GM23248 (cell line): ENCODE measurements at regions not wholly inside any gene's neighbourhood (a gene's known extent, or its start where the extent isn't known, plus 50 kb on each side); places are given as distances from the start of the nearest gene placed in this dataset.

Experiments
- DNase-seq: peaks from one replicate; pipeline ENCODE4 v3.0.0-alpha.2; 2015
- H2AFZ ChIP-seq: fragments of 200-600 bp; sonication (generic); 2 replicates; pipeline ENCODE4 v1.6.1; 2016; ENCODE audit warnings: antibody characterized with exemption
- H3F3A ChIP-seq: fragments of 200-600 bp; sonication (generic); 2 replicates; pipeline ENCODE4 v1.6.1; 2016; ENCODE audit warnings: mild to moderate bottlenecking, antibody characterized with exemption, mixed run types; ENCODE audit not compliant: insufficient read depth
- H3K27ac ChIP-seq: fragments of 200-600 bp; sonication (generic); 2 replicates; pipeline ENCODE4 v1.5.1; 2016; ENCODE audit warnings: mild to moderate bottlenecking
- H3K27me3 ChIP-seq: fragments of 200-600 bp; sonication (generic); replicated peaks from 2 replicates; pipeline ENCODE4 v1.6.1; 2016; ENCODE audit warnings: mild to moderate bottlenecking; ENCODE audit not compliant: insufficient read depth
- H3K36me3 ChIP-seq: fragments of 200-600 bp; sonication (generic); 2 replicates; pipeline ENCODE4 v1.6.1; 2016; ENCODE audit warnings: low read depth, mild to moderate bottlenecking
- H3K4me1 ChIP-seq: fragments of 200-600 bp; sonication (generic); 2 replicates; pipeline ENCODE4 v1.6.1; 2016; ENCODE audit warnings: mild to moderate bottlenecking; ENCODE audit not compliant: insufficient read depth
- H3K4me2 ChIP-seq: fragments of 200-600 bp; sonication (generic); one replicate; pipeline ENCODE4 v1.6.1; 2016; ENCODE audit warnings: mild to moderate bottlenecking; ENCODE audit not compliant: unreplicated experiment
- H3K4me3 ChIP-seq: fragments of 200-600 bp; sonication (generic); 2 replicates; pipeline ENCODE4 v1.5.1; 2016; ENCODE audit warnings: mild to moderate bottlenecking
- H3K79me2 ChIP-seq: fragments of 200-600 bp; sonication (generic); 2 replicates; pipeline ENCODE4 v1.6.1; 2016; ENCODE audit warnings: mild to moderate bottlenecking; ENCODE audit not compliant: insufficient read depth
- H3K9ac ChIP-seq: fragments of 200-600 bp; sonication (generic); 2 replicates; pipeline ENCODE4 v1.6.1; 2016; ENCODE audit warnings: mild to moderate bottlenecking
- H3K9me2 ChIP-seq: fragments of 200-600 bp; sonication (generic); 2 replicates; pipeline ENCODE4 v1.6.1; 2016; ENCODE audit warnings: mixed run types, mild to moderate bottlenecking, moderate library complexity; ENCODE audit not compliant: insufficient read depth
- H3K9me3 ChIP-seq: fragments of 200-600 bp; sonication (generic); one replicate; pipeline ENCODE4 v1.6.1; 2017; ENCODE audit warnings: low read depth
- H4K20me1 ChIP-seq: fragments of 200-600 bp; sonication (generic); 2 replicates; pipeline ENCODE4 v1.6.0; 2016; ENCODE audit not compliant: insufficient read depth
- EZH2 ChIP-seq: fragments of 200-600 bp; sonication (generic); IDR thresholded peaks from 2 replicates; pipeline ENCODE4 v1.6.1; 2018; ENCODE audit warnings: antibody characterized with exemption, mild to moderate bottlenecking; ENCODE audit not compliant: insufficient read depth, poor library complexity, severe bottlenecking
- EZH2phosphoT487 ChIP-seq: fragments of 200-600 bp; sonication (generic); IDR thresholded peaks from 2 replicates; pipeline ENCODE4 v1.6.1; 2018; ENCODE audit warnings: antibody characterized with exemption, moderate library complexity, mild to moderate bottlenecking, low read depth; ENCODE audit not compliant: insufficient read depth
- WGBS, 2 experiments: methylation state at CpG; one replicate each; pipeline ENCODE4 v1.1.6; 2015 to 2017; ENCODE audit warnings: low lambda C conversion rate in 2 of 2, low coverage in 1 of 2; ENCODE audit errors: missing lambda C conversion rate in 2 of 2; 5-methylcytosine and 5-hydroxymethylcytosine counted together
- in situ Hi-C: fragments of 300-500 bp; cut with MboI; formaldehyde crosslinking; loops from 2 replicates; pipeline ENCODE4 v1.15.0; 2020

GRCh38 chr1:232194424-232194823, 435.5 kb downstream of the SIPA1L2 start:
- no peaks in the 10 kb centered on the region for H3K27me3 ChIP-seq
- no peak overlapping the region for H3K4me3 ChIP-seq
- no peaks in the 10 kb centered on the region for H3K79me2 ChIP-seq
- H3F3A ChIP-seq = no peaks in the 10 kb centered on the region
- no peaks in the 10 kb centered on the region for H3K9me3 ChIP-seq
- no peaks in the 10 kb centered on the region for H3K9me2 ChIP-seq
- in situ Hi-C loops = no loop called here
- no peak overlapping the region for H3K9ac ChIP-seq
- no peaks in the 10 kb centered on the region for H4K20me1 ChIP-seq
- H3K27ac ChIP-seq = no peak overlapping the region
- no peak overlapping the region for H3K4me2 ChIP-seq
- H2AFZ ChIP-seq = no peak overlapping the region
- no peaks in the 10 kb centered on the region for H3K4me1 ChIP-seq
- WGBS, 2 experiments = 18 to 39% methylated on average over 1 of the region's 1 CpG
- H3K36me3 ChIP-seq = no peaks in the 10 kb centered on the region
- DNase-seq = no peak
- no peak for TF ChIP-seq EZH2
- no peak for TF ChIP-seq EZH2phosphoT487

DNA sequence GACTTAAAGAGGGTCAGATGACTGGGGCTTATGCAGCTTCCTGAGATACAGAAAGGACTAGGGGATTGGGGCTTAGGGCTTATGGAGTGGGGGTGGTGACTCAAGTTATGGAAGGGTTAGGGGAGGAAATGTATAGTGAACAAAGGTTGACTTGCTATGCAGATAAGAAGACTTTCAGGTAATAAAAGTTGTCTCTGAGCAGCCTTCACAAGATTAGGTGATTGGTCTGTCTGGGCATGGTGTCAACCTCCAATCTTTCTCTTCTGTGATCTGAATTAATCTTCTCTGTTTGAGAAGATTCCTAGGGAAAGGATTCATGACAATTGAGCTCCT, 436.5 kb downstream of the SIPA1L2 start:
- Histone ChIP-seq H3K27ac (no peak overlapping the region), H3K9ac (no peak overlapping the region), H3K4me3 (no peak overlapping the region), H3K9me2 (no peaks in the 10 kb centered on the region), H3K79me2 (no peaks in the 10 kb centered on the region), H3K27me3 (no peaks in the 10 kb centered on the region), H3K4me2 (no peak overlapping the region), H3K4me1 (no peaks in the 10 kb centered on the region), H3F3A (no peaks in the 10 kb centered on the region), H3K9me3 (no peaks in the 10 kb centered on the region), H2AFZ (no peak overlapping the region), H3K36me3 (no peaks in the 10 kb centered on the region), H4K20me1 (no peaks in the 10 kb centered on the region)
- no peak for DNase-seq
- no peak for TF ChIP-seq EZH2phosphoT487
- TF ChIP-seq EZH2 = no peak
- in situ Hi-C loops = no loop called here

DNA sequence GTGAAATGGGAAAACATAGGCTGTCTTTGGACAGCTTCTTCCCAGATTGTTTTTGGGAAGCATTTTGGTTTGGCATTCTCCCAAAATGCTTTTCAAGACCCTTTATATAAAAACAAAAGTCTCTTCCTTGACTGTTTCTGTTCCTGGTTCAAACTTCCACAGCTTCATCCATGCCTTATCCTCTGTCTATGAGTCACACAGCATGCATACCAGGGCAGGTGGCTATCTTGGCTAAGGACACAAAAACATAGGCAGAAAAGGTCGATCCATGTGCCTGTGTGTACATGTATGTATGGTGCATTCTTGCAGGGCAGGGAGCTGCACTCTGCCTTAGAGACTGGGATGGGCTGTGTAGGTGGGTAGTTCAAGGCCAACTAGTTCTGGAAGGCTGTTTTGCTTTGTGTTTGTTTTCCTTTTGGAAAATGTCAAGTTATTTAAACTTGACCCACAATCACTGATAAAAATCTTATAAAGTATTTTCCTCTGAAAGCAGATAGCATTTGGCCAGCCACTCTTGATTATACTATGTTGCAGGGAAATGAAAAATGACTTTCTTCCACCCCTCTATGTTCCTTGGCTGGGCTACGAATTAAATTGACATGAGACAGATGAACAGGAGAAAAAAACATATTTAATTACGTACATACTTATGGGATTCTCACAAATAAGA, 437.0 kb downstream of the SIPA1L2 start:
- H3K27me3 ChIP-seq = no peaks in the 10 kb centered on the region
- H3K79me2 ChIP-seq = no peaks in the 10 kb centered on the region
- TF ChIP-seq EZH2phosphoT487 (no peak), EZH2 (no peak)
- H3F3A ChIP-seq = no peaks in the 10 kb centered on the region
- no peak overlapping the region for H3K4me3 ChIP-seq
- H3K4me1 ChIP-seq = no peaks in the 10 kb centered on the region
- H3K4me2 ChIP-seq = no peak overlapping the region
- H3K36me3 ChIP-seq = no peaks in the 10 kb centered on the region
- no peaks in the 10 kb centered on the region for H4K20me1 ChIP-seq
- H2AFZ ChIP-seq = no peak overlapping the region
- in situ Hi-C loops = no loop called here
- 33 to 45% methylated on average over 3 of the region's 3 CpGs for WGBS, 2 experiments
- H3K9me2 ChIP-seq = no peaks in the 10 kb centered on the region
- no peak for DNase-seq
- no peak overlapping the region for H3K9ac ChIP-seq
- H3K9me3 ChIP-seq = no peaks in the 10 kb centered on the region
- no peak overlapping the region for H3K27ac ChIP-seq

DNA sequence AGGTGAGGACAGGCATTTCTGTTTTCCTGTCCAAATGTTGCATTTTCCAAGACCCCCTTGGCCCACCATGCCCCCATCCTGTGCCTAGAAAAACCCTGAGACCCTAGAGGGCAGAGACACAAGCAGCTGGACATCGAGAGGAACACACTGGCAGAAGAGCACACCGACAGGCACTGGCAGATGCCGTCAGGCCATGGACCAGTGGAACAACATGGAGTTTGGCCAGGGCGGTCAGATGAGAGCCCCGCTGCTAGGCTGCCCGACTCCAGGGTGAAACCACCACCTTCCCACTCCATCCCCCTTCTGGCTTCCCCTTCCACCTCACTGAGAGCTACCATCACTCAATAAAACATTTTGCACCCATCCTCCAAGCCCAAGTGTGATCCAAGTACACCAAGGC, 438.4 kb downstream of the SIPA1L2 start:
- Histone ChIP-seq H3K9me3 (no peaks in the 10 kb centered on the region), H3K9ac (no peak overlapping the region), H3K27me3 (no peaks in the 10 kb centered on the region), H3F3A (no peaks in the 10 kb centered on the region), H2AFZ (no peak overlapping the region), H4K20me1 (no peaks in the 10 kb centered on the region), H3K36me3 (no peaks in the 10 kb centered on the region), H3K4me2 (no peak overlapping the region), H3K9me2 (no peaks in the 10 kb centered on the region), H3K4me3 (no peak overlapping the region), H3K79me2 (no peaks in the 10 kb centered on the region), H3K27ac (no peak overlapping the region), H3K4me1 (no peaks in the 10 kb centered on the region)
- in situ Hi-C loops = no loop called here
- DNase-seq = no peak
- no peak for TF ChIP-seq EZH2phosphoT487
- no peak for TF ChIP-seq EZH2
- WGBS, 2 experiments = 74 to 78% methylated on average over 6 of the region's 6 CpGs

- Histone ChIP-seq H4K20me1 (no peaks in the 10 kb centered on the region), H3K4me1 (no peaks in the 10 kb centered on the region), H3K79me2 (no peaks in the 10 kb centered on the region), H3F3A (no peaks in the 10 kb centered on the region), H3K4me3 (no peak overlapping the region), H3K9me3 (no peaks in the 10 kb centered on the region), H3K9me2 (no peaks in the 10 kb centered on the region), H3K27me3 (no peaks in the 10 kb centered on the region), H3K36me3 (no peaks in the 10 kb centered on the region), H2AFZ (no peak overlapping the region), H3K9ac (no peak overlapping the region), H3K4me2 (no peak overlapping the region), H3K27ac (no peak overlapping the region)
- in situ Hi-C loops = no loop called here
- TF ChIP-seq EZH2 (no peak), EZH2phosphoT487 (no peak)
- 61 to 72% methylated on average over 2 of the region's 2 CpGs for WGBS, 2 experiments
- no peak for DNase-seq
Observed at GRCh38 chr1:232188318-232188717, 441.6 kb downstream of the SIPA1L2 start.
